HEK293 (cell line): ENCODE measurements at regions not wholly inside any gene's neighbourhood (a gene's known extent, or its start where the extent isn't known, plus 50 kb on each side); places are given as distances from the start of the nearest gene placed in this dataset.

Source experiments
- CTCF ChIA-PET: fragments of 350-600 bp; formaldehyde crosslinking; extraction: SDS; loops from one replicate; lab custom pipeline; 2021; ENCODE audit warnings: antibody characterized with exemption; lab: Yijun Ruan, JAX
- POLR2A ChIA-PET: fragments of 300-600 bp; formaldehyde crosslinking; extraction: SDS; loops from one replicate; lab custom pipeline; 2020; ENCODE audit warnings: antibody characterized with exemption, inconsistent platforms; lab: Yijun Ruan, JAX
- H3K27ac ChIP-seq: fragments of 200-500 bp; sonication (Bioruptor generic); 2 replicates; pipeline ENCODE4 v1.5.1; 2014; ENCODE audit warnings: low read depth, low read length, control low read depth, inconsistent platforms; ENCODE audit errors: extremely low read depth
- H3K36me3 ChIP-seq, 2 experiments: fragments of 200-500 bp in 1 of 2; sonication (Bioruptor generic) in 1 of 2; 1 replicate in 1 of 2; 2 replicates in 1 of 2; pipeline ENCODE4 v1.5.1; 2014 to 2017; ENCODE audit warnings: inconsistent platforms in 2 of 2, low read length in 2 of 2; ENCODE audit not compliant: control insufficient read depth in 2 of 2, insufficient read depth in 1 of 2
- H3K4me1 ChIP-seq: fragments of 200-500 bp; sonication (Bioruptor generic); 2 replicates; pipeline ENCODE4 v1.5.1; 2014; ENCODE audit warnings: mild to moderate bottlenecking, low read length, inconsistent platforms; ENCODE audit not compliant: control insufficient read depth, insufficient read depth
- H3K4me3 ChIP-seq: 2 replicates; pipeline ENCODE4 v1.5.1; 2011; ENCODE audit warnings: low read depth, mild to moderate bottlenecking, control low read depth, low read length, moderate library complexity
- H3K9me3 ChIP-seq: fragments of 200-500 bp; sonication (Bioruptor generic); 2 replicates; pipeline ENCODE4 v1.5.1; 2014; ENCODE audit warnings: low read depth, low read length, inconsistent platforms; ENCODE audit not compliant: control insufficient read depth, insufficient read depth
- BCL11A ChIP-seq: fragments of 450-650 bp; formaldehyde crosslinking; IDR thresholded peaks from 2 replicates; pipeline ENCODE4 v1.5.1; 2016; ENCODE audit warnings: low read depth, missing biosample characterization, missing genetic modification characterization
- GFI1B ChIP-seq: fragments of 450-650 bp; formaldehyde crosslinking; IDR thresholded peaks from 2 replicates; pipeline ENCODE4 v1.5.1; 2016; ENCODE audit warnings: missing biosample characterization, missing genetic modification characterization
- RBAK ChIP-seq: fragments of 450-650 bp; formaldehyde crosslinking; IDR thresholded peaks from 2 replicates; pipeline ENCODE4 v1.5.1; 2016; ENCODE audit warnings: missing biosample characterization, missing genetic modification characterization
- SCRT1 ChIP-seq: fragments of 450-650 bp; formaldehyde crosslinking; IDR thresholded peaks from 2 replicates; pipeline ENCODE4 v1.5.1; 2016; ENCODE audit warnings: missing biosample characterization, missing genetic modification characterization, borderline replicate concordance
- SP2 ChIP-seq: fragments of 450-650 bp; formaldehyde crosslinking; IDR thresholded peaks from 2 replicates; pipeline ENCODE4 v1.5.1; 2016; ENCODE audit warnings: missing biosample characterization, missing genetic modification characterization
- TSHZ1 ChIP-seq: fragments of 450-650 bp; formaldehyde crosslinking; IDR thresholded peaks from 2 replicates; pipeline ENCODE4 v1.5.1; 2016; ENCODE audit warnings: missing biosample characterization, missing genetic modification characterization, borderline replicate concordance
- ZBTB10 ChIP-seq: fragments of 450-650 bp; formaldehyde crosslinking; IDR thresholded peaks from 2 replicates; pipeline ENCODE4 v1.5.1; 2016; ENCODE audit warnings: missing biosample characterization, missing genetic modification characterization
- ZBTB21 ChIP-seq: fragments of 450-650 bp; formaldehyde crosslinking; IDR thresholded peaks from 2 replicates; pipeline ENCODE4 v1.5.1; 2017; ENCODE audit warnings: missing biosample characterization, missing genetic modification characterization
- ZBTB8A ChIP-seq: fragments of 450-650 bp; formaldehyde crosslinking; IDR thresholded peaks from 2 replicates; pipeline ENCODE4 v1.5.1; 2016; ENCODE audit warnings: missing biosample characterization, missing genetic modification characterization
- ZNF16 ChIP-seq: fragments of 450-650 bp; formaldehyde crosslinking; IDR thresholded peaks from 2 replicates; pipeline ENCODE4 v1.5.1; 2016; ENCODE audit warnings: low read depth, missing biosample characterization, missing genetic modification characterization
- ZNF202 ChIP-seq: fragments of 450-650 bp; formaldehyde crosslinking; IDR thresholded peaks from 2 replicates; pipeline ENCODE4 v1.5.1; 2016; ENCODE audit warnings: missing biosample characterization, missing genetic modification characterization, borderline replicate concordance
- ZNF214 ChIP-seq: fragments of 450-650 bp; formaldehyde crosslinking; IDR thresholded peaks from 2 replicates; pipeline ENCODE4 v1.5.1; 2017; ENCODE audit warnings: missing biosample characterization, mild to moderate bottlenecking, missing genetic modification characterization, borderline replicate concordance
- ZNF37A ChIP-seq: fragments of 450-650 bp; IDR thresholded peaks from 2 replicates; pipeline ENCODE4 v1.5.1; 2018; ENCODE audit warnings: missing biosample characterization, missing genetic modification characterization
- ZNF513 ChIP-seq: fragments of 450-650 bp; IDR thresholded peaks from 2 replicates; pipeline ENCODE4 v1.5.1; 2018; ENCODE audit warnings: missing biosample characterization, missing genetic modification characterization
- ZNF621 ChIP-seq: fragments of 450-650 bp; formaldehyde crosslinking; IDR thresholded peaks from 2 replicates; pipeline ENCODE4 v1.5.1; 2017; ENCODE audit warnings: missing biosample characterization, missing genetic modification characterization
- ZSCAN23 ChIP-seq: fragments of 450-650 bp; formaldehyde crosslinking; IDR thresholded peaks from 2 replicates; pipeline ENCODE4 v1.5.1; 2016; ENCODE audit warnings: missing biosample characterization, missing genetic modification characterization
- TF ChIP-seq, protein P1 (sequence below): fragments of 450-650 bp; formaldehyde crosslinking; conservative IDR thresholded peaks from 2 replicates; pipeline ENCODE4 v1.5.1; 2016; ENCODE audit warnings: low read depth, missing biosample characterization, missing genetic modification characterization

GRCh38 chr5:87129046-87129445 lies 138.6 kb upstream of the RASA1 start:
- no peaks in the 10 kb centered on the region for H3K9me3 ChIP-seq

More at GRCh38 chr5:87129046-87129445, 138.6 kb upstream of the RASA1 start:
- CTCF ChIA-PET: interaction anchor here (0.6 kb wide), 2 partner anchors 18 to 45 kb away, joined by 3 to 4 read pairs; no protein-coding TSS in a partner anchor
- POLR2A ChIA-PET: no interaction called here
- no peak overlapping the region for H3K27ac ChIP-seq
- TF ChIP-seq ZNF513 (tag by site-specific recombination) (no peak), SP2 (no peak), ZNF16 (tag by site-specific recombination) (no peak), ZSCAN23 (tag by site-specific recombination) (no peak), ZNF37A (tag by site-specific recombination) (no peak), ZNF621 (tag by site-specific recombination) (no peak), ZBTB10 (tag by site-specific recombination) (no peak), ZBTB8A (tag by site-specific recombination) (no peak), SCRT1 (tag by site-specific recombination) (no peak), BCL11A (tag by site-specific recombination) (no peak), ZBTB21 (tag by site-specific recombination) (no peak), TSHZ1 (tag by site-specific recombination) (no peak), GFI1B (tag by site-specific recombination) (no peak), RBAK (tag by site-specific recombination) (no peak), ZNF214 (tag by site-specific recombination) (no peak), ZNF202 (tag by site-specific recombination) (no peak)
- TF ChIP-seq, protein P1, sequence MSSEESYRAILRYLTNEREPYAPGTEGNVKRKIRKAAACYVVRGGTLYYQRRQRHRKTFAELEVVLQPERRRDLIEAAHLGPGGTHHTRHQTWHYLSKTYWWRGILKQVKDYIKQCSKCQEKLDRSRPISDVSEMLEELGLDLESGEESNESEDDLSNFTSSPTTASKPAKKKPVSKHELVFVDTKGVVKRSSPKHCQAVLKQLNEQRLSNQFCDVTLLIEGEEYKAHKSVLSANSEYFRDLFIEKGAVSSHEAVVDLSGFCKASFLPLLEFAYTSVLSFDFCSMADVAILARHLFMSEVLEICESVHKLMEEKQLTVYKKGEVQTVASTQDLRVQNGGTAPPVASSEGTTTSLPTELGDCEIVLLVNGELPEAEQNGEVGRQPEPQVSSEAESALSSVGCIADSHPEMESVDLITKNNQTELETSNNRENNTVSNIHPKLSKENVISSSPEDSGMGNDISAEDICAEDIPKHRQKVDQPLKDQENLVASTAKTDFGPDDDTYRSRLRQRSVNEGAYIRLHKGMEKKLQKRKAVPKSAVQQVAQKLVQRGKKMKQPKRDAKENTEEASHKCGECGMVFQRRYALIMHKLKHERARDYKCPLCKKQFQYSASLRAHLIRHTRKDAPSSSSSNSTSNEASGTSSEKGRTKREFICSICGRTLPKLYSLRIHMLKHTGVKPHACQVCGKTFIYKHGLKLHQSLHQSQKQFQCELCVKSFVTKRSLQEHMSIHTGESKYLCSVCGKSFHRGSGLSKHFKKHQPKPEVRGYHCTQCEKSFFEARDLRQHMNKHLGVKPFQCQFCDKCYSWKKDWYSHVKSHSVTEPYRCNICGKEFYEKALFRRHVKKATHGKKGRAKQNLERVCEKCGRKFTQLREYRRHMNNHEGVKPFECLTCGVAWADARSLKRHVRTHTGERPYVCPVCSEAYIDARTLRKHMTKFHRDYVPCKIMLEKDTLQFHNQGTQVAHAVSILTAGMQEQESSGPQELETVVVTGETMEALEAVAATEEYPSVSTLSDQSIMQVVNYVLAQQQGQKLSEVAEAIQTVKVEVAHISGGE (tag by site-specific recombination): no peak
- no peak overlapping the region for H3K4me3 ChIP-seq
- no peaks in the 10 kb centered on the region for H3K4me1 ChIP-seq
- H3K36me3 ChIP-seq: no peaks in the 10 kb centered on the region
